ENCODE measurements at regions not wholly inside any gene's neighbourhood (a gene's known extent, or its start where the extent isn't known, plus 50 kb on each side); places are given as distances from the start of the nearest gene placed in this dataset.
"Not testable (repeated sequence)": the region's sequence is repeated elsewhere in the genome, so short reads cannot be mapped to it uniquely, and the experiment has no call there.

GRCh38 chr14:106129904-106130661, 603.7 kb downstream of the TMEM121 start:
- TF ChIP-seq, protein P1, sequence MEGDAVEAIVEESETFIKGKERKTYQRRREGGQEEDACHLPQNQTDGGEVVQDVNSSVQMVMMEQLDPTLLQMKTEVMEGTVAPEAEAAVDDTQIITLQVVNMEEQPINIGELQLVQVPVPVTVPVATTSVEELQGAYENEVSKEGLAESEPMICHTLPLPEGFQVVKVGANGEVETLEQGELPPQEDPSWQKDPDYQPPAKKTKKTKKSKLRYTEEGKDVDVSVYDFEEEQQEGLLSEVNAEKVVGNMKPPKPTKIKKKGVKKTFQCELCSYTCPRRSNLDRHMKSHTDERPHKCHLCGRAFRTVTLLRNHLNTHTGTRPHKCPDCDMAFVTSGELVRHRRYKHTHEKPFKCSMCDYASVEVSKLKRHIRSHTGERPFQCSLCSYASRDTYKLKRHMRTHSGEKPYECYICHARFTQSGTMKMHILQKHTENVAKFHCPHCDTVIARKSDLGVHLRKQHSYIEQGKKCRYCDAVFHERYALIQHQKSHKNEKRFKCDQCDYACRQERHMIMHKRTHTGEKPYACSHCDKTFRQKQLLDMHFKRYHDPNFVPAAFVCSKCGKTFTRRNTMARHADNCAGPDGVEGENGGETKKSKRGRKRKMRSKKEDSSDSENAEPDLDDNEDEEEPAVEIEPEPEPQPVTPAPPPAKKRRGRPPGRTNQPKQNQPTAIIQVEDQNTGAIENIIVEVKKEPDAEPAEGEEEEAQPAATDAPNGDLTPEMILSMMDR (IDR thresholded peaks at IDR 0.05) = not testable (repeated sequence)
- not testable (repeated sequence) for TF ChIP-seq SMC3 (IDR thresholded peaks at IDR 0.05); POLR2AphosphoS2 (conservative IDR thresholded peaks at IDR 0.05; ENCODE audit: low read length); EP300 (IDR thresholded peaks at IDR 0.05); PHF8 (IDR thresholded peaks at IDR 0.05; ENCODE audit: borderline replicate concordance, low read depth); POLR2A (IDR thresholded peaks at IDR 0.05; ENCODE audit: low read length); ESRRA (IDR thresholded peaks at IDR 0.05; ENCODE audit: borderline replicate concordance, low read length); CHD2 (IDR thresholded peaks at IDR 0.05; ENCODE audit: low read length, partially characterized antibody); ZNF302 (CRISPR knock-in tag; IDR thresholded peaks at IDR 0.05)
- TF ChIP-seq, protein P2, sequence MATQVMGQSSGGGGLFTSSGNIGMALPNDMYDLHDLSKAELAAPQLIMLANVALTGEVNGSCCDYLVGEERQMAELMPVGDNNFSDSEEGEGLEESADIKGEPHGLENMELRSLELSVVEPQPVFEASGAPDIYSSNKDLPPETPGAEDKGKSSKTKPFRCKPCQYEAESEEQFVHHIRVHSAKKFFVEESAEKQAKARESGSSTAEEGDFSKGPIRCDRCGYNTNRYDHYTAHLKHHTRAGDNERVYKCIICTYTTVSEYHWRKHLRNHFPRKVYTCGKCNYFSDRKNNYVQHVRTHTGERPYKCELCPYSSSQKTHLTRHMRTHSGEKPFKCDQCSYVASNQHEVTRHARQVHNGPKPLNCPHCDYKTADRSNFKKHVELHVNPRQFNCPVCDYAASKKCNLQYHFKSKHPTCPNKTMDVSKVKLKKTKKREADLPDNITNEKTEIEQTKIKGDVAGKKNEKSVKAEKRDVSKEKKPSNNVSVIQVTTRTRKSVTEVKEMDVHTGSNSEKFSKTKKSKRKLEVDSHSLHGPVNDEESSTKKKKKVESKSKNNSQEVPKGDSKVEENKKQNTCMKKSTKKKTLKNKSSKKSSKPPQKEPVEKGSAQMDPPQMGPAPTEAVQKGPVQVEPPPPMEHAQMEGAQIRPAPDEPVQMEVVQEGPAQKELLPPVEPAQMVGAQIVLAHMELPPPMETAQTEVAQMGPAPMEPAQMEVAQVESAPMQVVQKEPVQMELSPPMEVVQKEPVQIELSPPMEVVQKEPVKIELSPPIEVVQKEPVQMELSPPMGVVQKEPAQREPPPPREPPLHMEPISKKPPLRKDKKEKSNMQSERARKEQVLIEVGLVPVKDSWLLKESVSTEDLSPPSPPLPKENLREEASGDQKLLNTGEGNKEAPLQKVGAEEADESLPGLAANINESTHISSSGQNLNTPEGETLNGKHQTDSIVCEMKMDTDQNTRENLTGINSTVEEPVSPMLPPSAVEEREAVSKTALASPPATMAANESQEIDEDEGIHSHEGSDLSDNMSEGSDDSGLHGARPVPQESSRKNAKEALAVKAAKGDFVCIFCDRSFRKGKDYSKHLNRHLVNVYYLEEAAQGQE (IDR thresholded peaks at IDR 0.05) = not testable (repeated sequence)
